ENCODE measurements at regions not wholly inside any gene's neighbourhood (a gene's known extent, or its start where the extent isn't known, plus 50 kb on each side); places are given as distances from the start of the nearest gene placed in this dataset.

DNA sequence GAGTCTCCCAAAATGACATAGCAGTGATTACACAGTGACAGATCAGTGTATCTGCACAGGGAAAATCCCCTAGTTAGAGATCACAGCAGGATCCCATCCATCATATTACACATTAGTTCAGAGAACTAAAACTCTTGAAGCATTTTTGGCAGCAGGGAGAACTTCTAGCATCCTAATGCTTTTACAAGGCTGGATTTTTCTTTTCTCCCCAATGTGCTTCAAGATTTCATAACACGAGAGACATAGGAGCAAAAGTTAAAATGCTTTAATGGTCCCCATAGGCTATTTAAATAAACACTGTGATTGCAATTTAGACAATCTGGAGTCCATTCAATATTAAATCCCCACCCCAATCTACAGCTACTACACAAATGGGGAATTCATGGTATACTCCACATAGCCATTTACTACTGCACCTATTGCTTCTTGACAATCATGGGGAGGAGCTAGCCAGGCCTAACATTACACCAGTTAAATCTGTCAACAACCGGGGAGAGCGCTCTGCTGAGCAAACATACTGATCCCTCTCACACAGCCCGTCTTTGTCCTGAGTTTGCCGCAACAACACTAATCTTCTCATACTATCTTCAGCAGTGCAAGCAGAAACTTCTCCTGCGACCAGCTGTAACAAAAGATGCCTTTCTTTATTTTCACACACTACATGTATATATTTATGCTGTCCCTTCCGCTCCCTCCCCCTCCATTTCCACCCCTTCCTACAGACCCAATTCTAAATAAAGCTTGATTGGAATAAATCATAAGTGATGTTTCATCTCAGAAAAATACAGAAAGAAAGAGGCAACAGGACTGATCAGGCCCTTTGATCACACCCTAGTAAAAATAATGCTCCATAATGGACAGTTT lies 120.3 kb upstream of the SOX5 start:
- Histone ChIP-seq H3K36me3 (ENCODE audit: low read depth, missing control alignments) (no peaks in the 10 kb centered on the region), H3K27me3 (no peaks in the 10 kb centered on the region), H3K27ac (no peak overlapping the region), H3K9me3 (no peaks in the 10 kb centered on the region), H3K4me1 (no peaks in the 10 kb centered on the region), H3K4me3 (no peak overlapping the region)
- intact Hi-C loops (cut with DNase I; ENCODE audit: low total_unique reads), result no loop called here
- TF ChIP-seq POLR2A (IDR thresholded peaks at IDR 0.05), result no peak
- TF ChIP-seq CTCF (IDR thresholded peaks at IDR 0.05), result no peak
- peak; percentile 21 for DNase-seq
- WGBS, 2 donors, result 71 to 73% methylated on average over 7 of the region's 7 CpGs

DNA sequence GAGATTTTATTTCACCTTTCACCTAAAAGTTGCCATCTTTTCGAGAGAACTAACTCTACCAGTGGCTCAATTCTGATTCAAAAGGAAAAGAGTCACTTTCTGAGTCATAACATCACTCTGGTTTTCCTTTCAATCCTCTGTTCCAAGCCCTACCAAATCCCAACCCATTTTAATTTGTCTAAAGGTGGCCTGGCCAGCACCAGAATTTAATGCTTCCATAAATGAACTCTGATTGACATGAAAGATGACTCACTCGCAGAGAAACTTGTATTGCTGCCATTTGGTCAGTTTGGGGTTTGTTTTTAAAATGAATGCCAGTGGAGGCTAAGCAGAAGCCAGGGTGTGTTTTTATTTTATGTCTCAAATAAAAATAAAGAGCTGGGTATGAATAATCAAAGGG lies 117.4 kb upstream of the SOX5 start:
- TF ChIP-seq POLR2A (IDR thresholded peaks at IDR 0.05) (no peak), CTCF (IDR thresholded peaks at IDR 0.05) (no peak)
- Histone ChIP-seq H3K4me1 (no peaks in the 10 kb centered on the region), H3K27ac (no peak overlapping the region), H3K27me3 (no peaks in the 10 kb centered on the region), H3K36me3 (ENCODE audit: low read depth, missing control alignments) (no peaks in the 10 kb centered on the region), H3K4me3 (no peak overlapping the region), H3K9me3 (no peaks in the 10 kb centered on the region)
- no peak for DNase-seq
- intact Hi-C loops (cut with DNase I; ENCODE audit: low total_unique reads), result no loop called here
- WGBS, 2 donors, result 78 to 80% methylated on average over 2 of the region's 2 CpGs

GRCh38 chr12:24066097-24066496 lies 116.6 kb upstream of the SOX5 start:
- Histone ChIP-seq H3K4me1 (no peaks in the 10 kb centered on the region), H3K9me3 (no peaks in the 10 kb centered on the region), H3K27me3 (no peaks in the 10 kb centered on the region), H3K4me3 (no peak overlapping the region), H3K36me3 (ENCODE audit: low read depth, missing control alignments) (no peaks in the 10 kb centered on the region), H3K27ac (no peak overlapping the region)
- no peak for DNase-seq
- intact Hi-C loops (cut with DNase I; ENCODE audit: low total_unique reads), result no loop called here
- TF ChIP-seq POLR2A (IDR thresholded peaks at IDR 0.05), result no peak
- no peak for TF ChIP-seq CTCF (IDR thresholded peaks at IDR 0.05)

- Histone ChIP-seq H3K4me1 (no peaks in the 10 kb centered on the region), H3K4me3 (no peak overlapping the region), H3K27ac (no peak overlapping the region), H3K27me3 (no peaks in the 10 kb centered on the region), H3K36me3 (ENCODE audit: low read depth, missing control alignments) (no peaks in the 10 kb centered on the region), H3K9me3 (no peaks in the 10 kb centered on the region)
- DNase-seq, result no peak
- intact Hi-C loops (cut with DNase I; ENCODE audit: low total_unique reads), result no loop called here
- no peak for TF ChIP-seq POLR2A (IDR thresholded peaks at IDR 0.05)
- TF ChIP-seq CTCF (IDR thresholded peaks at IDR 0.05), result no peak
- 41 to 61% methylated on average over 1 of the region's 1 CpG for WGBS, 2 donors
These were observed 113.3 kb upstream of the SOX5 start for GRCh38 chr12:24062642-24063245.
